GM06990 (cell line): ENCODE measurements at regions not wholly inside any gene's neighbourhood (a gene's known extent, or its start where the extent isn't known, plus 50 kb on each side); places are given as distances from the start of the nearest gene placed in this dataset.

Experiments used
- DNase-seq: peaks from one replicate; pipeline ENCODE4 v3.0.0-alpha.2; 2011; ENCODE audit not compliant: insufficient read length; ENCODE audit errors: extremely low read depth
- H3K27me3 ChIP-seq: replicated peaks from 2 replicates; pipeline ENCODE4 v1.6.0; 2011; ENCODE audit warnings: low read length; ENCODE audit not compliant: control insufficient read depth, insufficient read depth
- H3K36me3 ChIP-seq: 2 replicates; pipeline ENCODE4 v1.5.1; 2011; ENCODE audit warnings: low read length; ENCODE audit not compliant: control insufficient read depth, insufficient read depth
- H3K4me3 ChIP-seq: replicated peaks from 2 replicates; pipeline ENCODE4 v1.5.1; 2011; ENCODE audit warnings: low read depth, mild to moderate bottlenecking, control low read depth, low read length
- CTCF ChIP-seq: IDR thresholded peaks from 2 replicates; pipeline ENCODE4 v1.5.1; 2011; ENCODE audit warnings: low read length, control low read depth, mild to moderate bottlenecking, inconsistent platforms; ENCODE audit not compliant: insufficient read depth, poor library complexity, severe bottlenecking

DNA sequence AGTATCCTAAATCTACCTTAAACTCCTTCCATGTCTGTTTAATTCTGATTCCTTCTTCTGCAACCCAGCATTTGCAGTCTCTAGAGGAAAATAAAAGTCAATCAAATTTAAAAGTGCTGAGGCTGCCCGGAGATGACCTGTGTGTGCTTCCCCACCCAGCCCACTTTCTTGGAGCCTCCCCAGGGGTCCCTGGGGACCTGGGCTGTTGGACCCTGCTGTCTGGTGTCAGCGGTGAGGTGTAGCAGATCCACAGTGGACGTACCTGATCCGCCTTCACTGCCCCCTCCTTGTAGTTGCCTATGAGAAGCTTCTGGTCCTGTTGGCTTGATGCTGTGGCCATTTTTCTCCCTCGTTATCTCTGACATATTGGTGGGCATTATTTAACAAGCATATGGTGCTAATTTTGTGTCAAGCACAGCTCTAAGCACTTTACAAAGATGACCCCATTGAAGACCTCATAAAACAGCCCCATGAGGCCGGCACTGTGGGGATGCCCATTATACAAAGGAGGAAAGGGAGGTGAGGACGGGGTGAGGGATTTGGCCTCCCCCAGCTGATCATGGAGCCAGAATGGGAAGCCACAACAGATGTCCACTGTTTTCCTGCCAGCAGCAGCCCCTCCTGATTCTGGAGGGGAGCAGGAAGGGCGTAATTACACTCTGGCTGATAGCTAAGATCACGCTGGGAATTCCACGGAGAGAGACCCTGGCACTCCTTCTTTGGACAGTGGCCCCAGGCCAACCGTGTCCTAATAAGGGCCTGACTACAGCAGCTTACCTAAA lies 628.2 kb downstream of the CDH26 start:
- no peaks in the 10 kb centered on the region for H3K36me3 ChIP-seq
- no peak for DNase-seq
- no peak overlapping the region for H3K4me3 ChIP-seq
- TF ChIP-seq CTCF, result no peak
- H3K27me3 ChIP-seq, result no peaks in the 10 kb centered on the region

- Histone ChIP-seq H3K36me3 (no peaks in the 10 kb centered on the region), H3K27me3 (no peaks in the 10 kb centered on the region), H3K4me3 (no peak overlapping the region)
- no peak for DNase-seq
- no peak for TF ChIP-seq CTCF
These were observed 629.8 kb downstream of the CDH26 start for GRCh38 chr20:60587986-60588385.

DNA sequence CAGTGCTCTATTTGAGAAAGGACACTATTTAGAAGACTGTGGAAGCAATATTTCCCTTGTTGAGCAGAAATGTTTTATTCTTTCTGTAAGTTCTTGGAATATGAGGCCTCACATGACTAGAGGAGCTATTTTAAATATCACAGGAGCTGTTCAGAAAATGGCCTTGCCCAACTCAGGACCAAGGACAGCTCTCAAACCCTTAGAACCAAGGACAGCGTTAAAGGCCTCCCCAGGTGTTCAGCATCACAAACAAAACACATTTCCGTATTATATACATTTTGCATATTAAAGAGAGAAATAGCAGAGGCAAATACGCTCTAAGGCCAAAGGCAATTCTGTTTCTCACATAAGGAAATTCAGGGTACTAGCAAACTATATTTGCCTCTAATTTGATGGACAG lies 631.4 kb downstream of the CDH26 start:
- TF ChIP-seq CTCF, result no peak
- no peaks in the 10 kb centered on the region for H3K27me3 ChIP-seq
- no peak overlapping the region for H3K4me3 ChIP-seq
- H3K36me3 ChIP-seq, result no peaks in the 10 kb centered on the region
- no peak for DNase-seq

DNA sequence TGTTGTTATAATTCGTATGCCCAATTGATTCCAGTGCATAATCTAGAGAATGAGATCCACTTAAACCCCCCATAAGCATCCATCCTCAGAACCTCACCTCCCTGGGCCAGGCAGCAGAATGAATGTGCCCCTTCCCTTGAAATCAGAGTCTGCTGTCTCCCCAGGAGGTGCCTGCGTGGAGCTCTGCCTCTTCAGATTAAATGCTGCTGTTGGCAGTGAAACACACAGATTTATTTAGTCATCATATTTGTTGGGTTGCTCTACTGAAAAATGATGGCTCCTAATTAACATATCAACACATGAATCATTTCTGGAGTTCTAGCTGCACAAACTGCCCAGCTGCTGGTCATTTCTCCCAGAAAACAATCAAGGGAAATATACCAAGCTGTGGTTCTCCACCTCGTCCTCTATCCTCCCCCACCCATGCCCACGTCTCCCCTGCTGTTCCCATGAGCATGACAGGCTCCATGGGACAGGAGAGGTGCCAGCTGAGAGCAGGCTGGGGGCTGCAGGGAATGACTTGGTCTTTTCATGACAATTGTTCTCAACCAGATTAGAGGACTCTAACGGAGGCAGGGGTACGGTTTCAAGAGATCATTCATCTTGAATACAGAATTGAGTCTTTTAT lies 633.1 kb downstream of the CDH26 start:
- no peak for DNase-seq
- no peak overlapping the region for H3K4me3 ChIP-seq
- no peak for TF ChIP-seq CTCF
- no peaks in the 10 kb centered on the region for H3K36me3 ChIP-seq
- no peaks in the 10 kb centered on the region for H3K27me3 ChIP-seq

DNA sequence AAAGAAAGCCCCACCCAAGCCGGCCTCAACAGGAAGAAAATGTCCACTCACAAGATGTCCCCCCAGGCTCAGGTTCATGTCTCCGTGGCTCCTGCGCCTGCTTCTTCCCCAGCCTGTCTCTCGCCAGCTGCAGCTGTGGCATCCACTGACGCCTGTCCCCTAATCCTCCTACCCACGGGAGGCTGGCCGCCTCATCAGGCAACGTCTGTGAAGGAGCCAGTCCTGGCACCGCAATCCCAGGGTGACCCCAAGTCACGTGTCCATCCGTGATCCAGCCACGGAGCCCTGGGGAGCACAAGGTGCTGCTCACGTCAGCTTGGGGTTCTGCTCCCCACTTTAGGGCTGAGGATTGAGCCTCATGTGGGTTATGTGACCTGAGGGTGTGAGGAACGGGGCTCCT lies 640.3 kb downstream of the CDH26 start:
- TF ChIP-seq CTCF, result no peak
- DNase-seq, result no peak
- no peaks in the 10 kb centered on the region for H3K36me3 ChIP-seq

More for the DNA sequence above, 640.3 kb downstream of the CDH26 start:
- H3K27me3 ChIP-seq, result no peaks in the 10 kb centered on the region
- no peak overlapping the region for H3K4me3 ChIP-seq
